ENCODE measurements at regions not wholly inside any gene's neighbourhood (a gene's known extent, or its start where the extent isn't known, plus 50 kb on each side); places are given as distances from the start of the nearest gene placed in this dataset.
"Not testable (repeated sequence)": the region's sequence is repeated elsewhere in the genome, so short reads cannot be mapped to it uniquely, and the experiment has no call there.

- DNase-seq (ENCODE audit: low spot score); in situ Hi-C loops (cut with HindIII; ENCODE audit: extremely low pct_ligation_motif_present, low pct_unique_long_range_greater_than_20kb); H4K20me1 ChIP-seq (ENCODE audit: insufficient read depth, low read length); H3K27ac ChIP-seq (ENCODE audit: extremely low read length, insufficient read depth, low read length); FAIRE-seq; H3K9ac ChIP-seq (ENCODE audit: insufficient read depth, low read depth, low read length); H3K36me3 ChIP-seq (replicated peaks in 1 of 2; ENCODE audit: control insufficient read depth in 1 of 2, insufficient read depth in 2 of 2, low read length in 2 of 2); H3K4me1 ChIP-seq (ENCODE audit: insufficient read depth, low read length); H3K4me2 ChIP-seq (ENCODE audit: low read depth, low read length); H3K4me3 ChIP-seq (replicated peaks in 1 of 3; ENCODE audit: insufficient read depth in 1 of 3, low read depth in 2 of 3, low read length in 3 of 3); H2AFZ ChIP-seq (ENCODE audit: low read length); BruUV-seq (replicated peaks); ATAC-seq; intact Hi-C loops (cut with micrococcal nuclease; ENCODE audit: unreplicated experiment); H3K79me2 ChIP-seq (ENCODE audit: insufficient read depth, low read length); CTCF ChIA-PET (ENCODE audit: low intra/inter-chr PET ratio, low total read pairs); H3K27me3 ChIP-seq (ENCODE audit: control insufficient read depth in 1 of 2, insufficient read depth in 2 of 2, low read length in 2 of 2); POLR2A ChIA-PET; TF ChIP-seq ATF7 (CRISPR knock-in tag; IDR thresholded peaks at IDR 0.05); FOXP1 (CRISPR knock-in tag; IDR thresholded peaks at IDR 0.05); ZBTB40 (CRISPR knock-in tag; IDR thresholded peaks at IDR 0.05); LCORL (CRISPR knock-in tag; IDR thresholded peaks at IDR 0.05); NONO (CRISPR knock-in tag; conservative IDR thresholded peaks at IDR 0.05); FOXA1 (CRISPR knock-in tag; IDR thresholded peaks at IDR 0.05): not testable (repeated sequence)
- peaks cover 54% of the 10 kb centered on the region for H3K9me3 ChIP-seq (ENCODE audit: low read length)
- WGBS (ENCODE audit: low lambda C conversion rate), result 4% methylated on average over 7 of the region's 7 CpGs
- TF ChIP-seq ATF7 (IDR thresholded peaks at IDR 0.05) (peak; percentile 14; the same call in 1 of the 2 replicates), FOXP1 (IDR thresholded peaks at IDR 0.05) (0 out of 2 replicates have a peak, but pooled peaks have one; percentile 37), FOXK2 (IDR thresholded peaks at IDR 0.05) (peak; percentile 51; the same call in 1 of the 2 replicates), ZBTB40 (IDR thresholded peaks at IDR 0.05) (peak; percentile 13; the same call in 1 of the 2 replicates), LCORL (IDR thresholded peaks at IDR 0.05) (0 out of 2 replicates have a peak, but pooled peaks have one; percentile 40), ZNF282 (IDR thresholded peaks at IDR 0.05; ENCODE audit: partially characterized antibody) (peak; percentile 88), PHB2 (IDR thresholded peaks at IDR 0.05; ENCODE audit: partially characterized antibody) (peak; percentile 76), PLRG1 (conservative IDR thresholded peaks at IDR 0.05) (0 out of 2 replicates have a peak, but pooled peaks have one; percentile 79), NONO (IDR thresholded peaks at IDR 0.05) (peak; percentile 96; the same call in 1 of the 2 replicates), ARNT (IDR thresholded peaks at IDR 0.05) (peak; percentile 94; the same call in 1 of the 2 replicates), NBN (conservative IDR thresholded peaks at IDR 0.05) (0 out of 2 replicates have a peak, but pooled peaks have one; percentile 59), NFRKB (IDR thresholded peaks at IDR 0.05) (0 out of 2 replicates have a peak, but pooled peaks have one; percentile 35), RAD51 (IDR thresholded peaks at IDR 0.05; ENCODE audit: borderline replicate concordance) (0 out of 2 replicates have a peak, but pooled peaks have one; percentile 20), FOXA1 (IDR thresholded peaks at IDR 0.05) (peak; percentile 22; the same call in 1 of the 2 replicates)
- TF ChIP-seq, protein P1, sequence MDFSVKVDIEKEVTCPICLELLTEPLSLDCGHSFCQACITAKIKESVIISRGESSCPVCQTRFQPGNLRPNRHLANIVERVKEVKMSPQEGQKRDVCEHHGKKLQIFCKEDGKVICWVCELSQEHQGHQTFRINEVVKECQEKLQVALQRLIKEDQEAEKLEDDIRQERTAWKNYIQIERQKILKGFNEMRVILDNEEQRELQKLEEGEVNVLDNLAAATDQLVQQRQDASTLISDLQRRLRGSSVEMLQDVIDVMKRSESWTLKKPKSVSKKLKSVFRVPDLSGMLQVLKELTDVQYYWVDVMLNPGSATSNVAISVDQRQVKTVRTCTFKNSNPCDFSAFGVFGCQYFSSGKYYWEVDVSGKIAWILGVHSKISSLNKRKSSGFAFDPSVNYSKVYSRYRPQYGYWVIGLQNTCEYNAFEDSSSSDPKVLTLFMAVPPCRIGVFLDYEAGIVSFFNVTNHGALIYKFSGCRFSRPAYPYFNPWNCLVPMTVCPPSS (IDR thresholded peaks at IDR 0.05), result peak; percentile 79; the same call in 1 of the 2 replicates
Measured at GRCh38 chrY:26669243-26669642, 1047.3 kb downstream of the CDY1 start.

Data from HepG2 (cell line).